ENCODE measurements at regions not wholly inside any gene's neighbourhood (a gene's known extent, or its start where the extent isn't known, plus 50 kb on each side); places are given as distances from the start of the nearest gene placed in this dataset.
A peak's percentile ranks its signal among the peaks of the same experiment; 100 is the strongest.

DNA sequence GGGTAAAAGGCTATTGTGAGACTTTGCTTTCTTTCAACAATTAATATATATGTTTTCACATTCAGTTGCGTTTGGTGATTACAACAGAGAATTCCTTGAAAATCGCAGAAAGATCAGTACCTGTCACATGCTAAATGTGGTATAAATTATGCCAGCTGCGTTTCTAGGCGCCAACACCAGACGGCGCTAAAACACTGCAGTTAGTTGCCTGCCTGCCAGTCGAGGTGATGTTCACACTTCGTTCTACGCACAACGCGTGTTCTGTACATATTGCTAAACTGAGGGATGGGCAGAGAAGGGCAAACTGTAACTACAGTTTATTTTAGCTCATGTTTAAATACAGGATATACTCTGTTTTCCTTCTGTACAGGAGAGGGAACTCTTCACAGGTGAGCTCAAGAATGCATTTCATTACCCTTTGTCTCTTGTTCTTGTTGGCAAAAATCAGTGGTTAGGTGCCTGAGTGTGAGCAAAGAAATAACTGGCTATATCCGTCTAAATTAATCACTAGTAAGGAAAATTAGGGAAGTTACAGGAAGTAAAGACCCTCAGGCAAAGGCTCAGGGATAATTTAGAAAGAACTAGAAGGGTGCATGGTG is 100.1 kb upstream of the RGS17 start:
- DNase-seq (ENCODE audit: low read depth in 2 of 2) = peak; percentile 0 to 26

DNA sequence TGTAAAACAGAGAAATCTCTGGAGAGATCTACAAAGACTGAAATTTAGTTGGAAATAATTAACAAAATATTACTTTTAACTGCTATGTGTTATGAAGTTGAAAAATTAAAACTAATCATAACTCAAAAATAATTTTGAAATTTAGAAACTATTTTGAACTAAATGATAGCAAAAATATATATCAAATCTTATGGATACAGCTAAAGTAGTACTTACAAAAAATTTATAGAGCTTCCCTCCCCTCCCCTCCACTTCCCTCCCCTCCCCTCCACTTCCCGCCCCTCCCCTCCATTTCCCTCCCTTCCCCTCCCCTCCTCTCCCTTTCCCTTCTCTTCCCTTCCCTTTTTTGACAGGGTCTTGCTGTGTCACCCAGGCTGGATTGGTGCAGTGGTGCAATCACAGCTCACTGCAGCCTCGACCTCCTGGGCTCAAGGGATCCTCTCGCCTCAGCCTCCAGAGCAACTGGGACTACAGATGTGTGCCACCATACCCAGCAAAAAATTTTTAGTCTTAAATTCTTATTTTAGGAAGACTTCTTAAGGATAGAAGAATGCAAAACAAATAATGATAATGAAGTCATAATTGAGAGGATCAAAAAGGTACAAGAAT is 87.2 kb upstream of the RGS17 start:
- no peak for DNase-seq (ENCODE audit: low read depth in 2 of 2)

DNA sequence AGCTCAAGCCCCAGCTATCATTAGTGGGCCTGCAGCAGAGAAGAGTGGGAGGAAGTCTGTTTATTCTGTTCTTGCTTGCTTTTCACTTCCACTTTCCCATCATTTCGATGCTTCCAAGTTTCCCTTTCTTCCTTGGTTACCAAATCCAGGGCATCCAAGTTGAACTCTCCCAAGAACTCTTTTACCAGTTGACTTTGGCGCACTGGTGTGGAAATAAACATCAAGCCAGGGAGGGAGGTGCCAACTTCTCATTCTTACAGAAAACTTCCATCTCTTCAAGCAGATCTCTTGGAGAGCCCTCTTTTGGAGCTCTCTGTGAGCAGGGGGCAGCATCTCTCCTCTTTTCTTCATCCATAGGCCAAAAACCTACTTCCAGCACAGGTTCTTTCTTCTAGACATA is 85.7 kb upstream of the RGS17 start:
- no peak for DNase-seq (ENCODE audit: low read depth in 2 of 2)

DNA sequence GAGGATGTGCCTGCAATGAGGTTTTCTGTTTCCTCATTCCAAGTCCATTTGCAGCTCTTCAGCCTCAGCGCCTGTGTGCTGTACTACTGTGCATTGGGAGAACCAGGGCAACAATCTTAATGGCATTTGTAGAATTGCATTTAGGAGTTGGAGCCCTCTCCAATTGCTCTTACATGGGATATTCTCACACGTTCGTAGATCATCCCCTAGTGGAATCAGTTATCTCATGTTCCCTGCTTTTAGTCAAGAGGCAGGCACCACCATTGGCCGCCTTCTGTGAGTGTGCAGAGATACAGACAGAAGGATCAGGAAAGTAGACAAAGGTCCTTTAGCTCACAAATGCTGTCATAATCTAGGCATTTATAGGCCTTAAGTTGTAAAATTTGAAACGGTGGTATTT is 84.2 kb upstream of the RGS17 start:
- DNase-seq (ENCODE audit: low read depth in 2 of 2) = no peak

DNA sequence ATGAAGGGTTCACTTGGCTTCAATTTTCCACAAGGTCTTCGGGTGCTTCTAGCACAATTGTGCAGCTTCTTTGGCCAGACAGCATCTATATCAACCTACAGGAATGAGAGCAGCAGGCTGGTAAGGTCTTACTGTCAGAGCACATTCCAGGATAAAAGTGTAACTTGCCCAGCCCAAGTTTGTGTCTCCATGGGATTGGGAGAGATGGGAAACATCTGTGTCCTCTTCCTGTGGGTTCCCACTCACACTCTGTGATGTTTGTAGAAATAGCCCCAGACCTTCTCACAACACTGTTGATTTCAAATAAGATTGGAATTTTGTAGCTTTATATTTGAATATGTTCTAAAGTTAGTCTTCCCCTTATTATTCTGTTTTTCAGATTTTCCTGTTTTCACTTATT is 83.4 kb upstream of the RGS17 start:
- DNase-seq (ENCODE audit: low read depth in 2 of 2) = no peak

DNA sequence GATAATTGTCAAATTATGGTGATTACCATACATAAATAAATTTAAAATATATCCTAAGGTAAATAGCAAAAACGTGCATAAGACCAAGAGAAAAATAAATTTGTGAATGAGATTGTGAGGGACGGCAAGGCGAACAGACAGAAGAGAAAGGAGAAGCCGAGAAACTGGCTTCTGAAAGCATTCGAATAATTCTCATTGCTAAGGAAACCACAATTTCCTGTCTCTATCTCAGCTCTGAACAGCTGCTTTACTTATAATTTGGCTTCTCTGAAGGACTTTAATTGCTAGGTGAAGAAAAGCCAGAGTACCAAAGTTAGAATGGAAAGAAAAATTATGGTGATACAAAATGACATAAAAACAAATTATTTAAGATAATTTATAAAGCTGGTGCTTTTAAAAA is 79.0 kb upstream of the RGS17 start:
- no peak for DNase-seq (ENCODE audit: low read depth in 2 of 2)

DNA sequence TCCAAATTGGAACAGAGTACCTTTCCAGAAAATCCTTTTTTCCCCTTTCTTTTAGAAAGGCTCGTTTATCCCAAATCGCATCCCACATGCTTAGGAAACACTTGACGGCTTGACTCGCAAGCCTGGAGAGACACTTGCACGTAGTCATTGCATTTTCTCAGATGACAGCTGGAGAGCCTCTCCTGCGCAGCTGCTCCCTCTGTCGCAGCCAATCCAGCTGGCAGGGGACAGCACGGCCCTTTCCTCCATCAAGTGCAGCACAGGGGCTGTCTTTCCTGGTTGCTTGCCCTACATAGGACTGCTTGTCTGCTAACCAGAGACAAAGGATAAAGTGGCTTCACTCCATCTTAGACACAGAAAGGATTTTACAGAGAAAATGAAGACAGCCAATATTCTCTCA is 77.6 kb upstream of the RGS17 start:
- DNase-seq (ENCODE audit: low read depth in 2 of 2) = no peak

DNA sequence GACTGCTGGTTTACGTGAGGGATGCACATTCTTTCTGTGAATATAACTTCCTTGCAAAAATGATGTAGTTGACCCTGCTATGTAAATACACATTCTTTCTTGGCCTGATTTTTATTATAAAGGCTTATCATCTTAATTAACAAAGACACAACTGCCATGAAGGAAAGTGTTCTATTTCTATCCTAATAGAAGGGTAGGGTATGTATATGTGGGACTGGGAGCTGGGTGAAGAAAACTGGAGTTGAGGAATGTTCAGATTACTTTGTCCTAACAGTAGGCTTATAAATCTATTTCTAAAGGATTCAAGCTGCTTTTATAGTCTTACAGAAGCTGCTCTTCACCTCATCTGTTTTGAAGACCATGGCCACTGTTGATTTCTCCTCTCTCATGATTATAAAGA is 76.5 kb upstream of the RGS17 start:
- no peak for DNase-seq (ENCODE audit: low read depth in 2 of 2)

DNA sequence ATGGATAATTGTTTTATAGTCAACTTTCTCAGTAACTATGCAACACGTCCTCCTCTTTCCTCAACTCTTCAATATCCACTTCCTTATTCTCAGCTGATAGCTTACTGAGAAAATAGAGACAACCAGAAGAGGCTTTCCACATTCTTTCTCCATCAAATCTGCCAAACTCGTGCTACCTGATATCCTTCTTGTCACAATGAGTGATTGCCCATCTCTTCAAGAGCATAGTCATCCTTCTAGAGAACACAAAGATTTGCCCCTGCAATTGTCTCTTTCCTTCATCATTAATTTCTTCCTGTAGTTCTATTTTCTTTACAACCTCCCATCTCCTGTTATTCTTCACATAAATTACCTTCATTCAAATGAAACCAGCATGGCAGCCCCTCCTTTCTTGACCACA is 75.9 kb upstream of the RGS17 start:
- DNase-seq (ENCODE audit: low read depth in 2 of 2) = no peak

DNA sequence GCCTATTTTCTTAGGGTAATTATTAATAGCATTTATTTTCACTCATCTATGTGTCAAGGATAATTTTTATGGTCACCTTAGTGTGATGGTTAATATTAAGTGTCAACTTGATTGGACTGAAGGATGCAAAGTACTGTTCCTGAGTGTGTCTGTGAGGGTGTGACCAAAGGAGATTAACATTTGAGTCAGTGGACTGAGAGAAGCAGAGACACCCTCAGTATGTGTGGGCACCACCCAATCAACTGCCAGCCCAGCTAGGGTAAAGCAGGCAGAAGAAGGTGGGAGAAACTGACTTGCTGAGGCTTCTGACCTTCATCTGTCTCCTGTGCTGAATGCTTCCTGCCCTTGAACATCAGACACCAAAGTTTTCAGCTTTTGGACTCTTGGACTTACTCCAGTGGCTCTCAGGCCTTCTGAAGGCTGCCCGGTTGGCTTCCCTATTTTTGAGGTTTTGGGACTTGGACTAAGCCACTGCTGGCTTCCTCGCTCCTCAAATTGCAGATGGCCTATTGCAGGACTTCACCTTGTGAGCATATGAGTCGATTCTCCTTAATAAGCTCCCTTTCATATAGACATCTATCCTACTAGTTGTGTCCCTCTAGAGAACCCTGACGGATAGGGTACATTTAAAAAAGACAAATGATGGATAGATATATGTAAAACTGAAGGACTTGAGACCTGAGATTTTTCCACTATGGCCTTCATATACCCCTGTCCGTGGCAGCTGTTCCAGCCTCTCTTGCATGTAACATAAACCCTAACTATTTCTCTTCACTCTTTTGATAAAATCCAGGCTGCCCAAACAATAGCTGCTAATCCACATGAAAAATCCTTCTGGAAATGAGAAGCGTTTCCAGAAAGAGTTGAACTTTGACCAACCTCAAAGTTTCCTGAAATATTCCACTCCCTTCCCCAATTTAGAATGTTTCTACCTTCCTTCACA is 62.1 kb upstream of the RGS17 start:
- DNase-seq (ENCODE audit: low read depth in 2 of 2) = no peak

DNA sequence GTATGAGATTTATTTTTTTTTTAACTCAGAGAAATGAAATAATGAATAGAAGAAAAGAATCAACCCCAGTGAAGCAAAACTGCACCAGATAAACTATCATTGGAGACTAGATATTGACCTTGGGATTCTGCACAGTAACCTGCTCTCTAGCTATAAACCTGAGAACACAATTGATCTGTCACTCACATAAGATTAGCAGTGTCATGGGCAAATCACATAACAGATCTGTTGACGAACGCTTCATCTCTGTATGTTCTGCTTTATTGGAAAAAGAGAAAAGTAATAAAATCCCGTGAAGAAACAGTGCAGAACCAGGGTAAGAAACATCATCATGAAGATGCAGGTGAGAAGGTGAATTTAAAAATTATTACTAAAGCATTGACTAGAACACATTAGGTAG is 52.8 kb upstream of the RGS17 start:
- no peak for DNase-seq (ENCODE audit: low read depth in 2 of 2)
